Hepatocyte (in vitro differentiated cells): ENCODE measurements at regions not wholly inside any gene's neighbourhood (a gene's known extent, or its start where the extent isn't known, plus 50 kb on each side); places are given as distances from the start of the nearest gene placed in this dataset.

Experiments used
- EZH2phosphoT487 ChIP-seq: fragments of 200-600 bp; sonication (generic); IDR thresholded peaks from one replicate; pipeline ENCODE4 v1.6.1; 2018; ENCODE audit warnings: antibody characterized with exemption, mild to moderate bottlenecking, low read depth, moderate library complexity; ENCODE audit not compliant: unreplicated experiment, severe bottlenecking
- TF ChIP-seq, protein P1 (sequence below): fragments of 200-600 bp; sonication (generic); IDR thresholded peaks from 2 replicates; pipeline ENCODE4 v1.5.1; 2016; ENCODE audit warnings: antibody characterized with exemption, mild to moderate bottlenecking; ENCODE audit not compliant: poor library complexity

DNA sequence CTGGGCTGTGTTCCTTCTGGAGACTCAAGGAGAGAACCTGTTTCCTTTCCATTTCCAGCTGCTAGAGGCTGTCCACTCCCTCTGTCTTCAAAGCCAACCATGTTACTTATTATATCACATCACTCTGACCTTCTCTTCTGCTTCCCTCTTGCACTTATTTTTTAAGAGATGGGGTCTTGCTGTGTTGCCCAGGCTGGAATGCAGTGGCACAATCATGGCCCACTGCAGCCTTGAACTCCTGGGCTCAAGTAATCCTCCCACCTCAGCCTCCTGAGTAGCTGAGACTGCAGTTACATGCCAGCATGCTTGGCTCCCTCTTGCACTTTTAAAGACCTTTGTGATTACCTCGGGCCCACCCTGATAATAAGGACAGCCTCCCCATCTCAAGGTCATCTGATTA is 160.0 kb upstream of the DTNBP1 start:
- TF ChIP-seq, protein P1, sequence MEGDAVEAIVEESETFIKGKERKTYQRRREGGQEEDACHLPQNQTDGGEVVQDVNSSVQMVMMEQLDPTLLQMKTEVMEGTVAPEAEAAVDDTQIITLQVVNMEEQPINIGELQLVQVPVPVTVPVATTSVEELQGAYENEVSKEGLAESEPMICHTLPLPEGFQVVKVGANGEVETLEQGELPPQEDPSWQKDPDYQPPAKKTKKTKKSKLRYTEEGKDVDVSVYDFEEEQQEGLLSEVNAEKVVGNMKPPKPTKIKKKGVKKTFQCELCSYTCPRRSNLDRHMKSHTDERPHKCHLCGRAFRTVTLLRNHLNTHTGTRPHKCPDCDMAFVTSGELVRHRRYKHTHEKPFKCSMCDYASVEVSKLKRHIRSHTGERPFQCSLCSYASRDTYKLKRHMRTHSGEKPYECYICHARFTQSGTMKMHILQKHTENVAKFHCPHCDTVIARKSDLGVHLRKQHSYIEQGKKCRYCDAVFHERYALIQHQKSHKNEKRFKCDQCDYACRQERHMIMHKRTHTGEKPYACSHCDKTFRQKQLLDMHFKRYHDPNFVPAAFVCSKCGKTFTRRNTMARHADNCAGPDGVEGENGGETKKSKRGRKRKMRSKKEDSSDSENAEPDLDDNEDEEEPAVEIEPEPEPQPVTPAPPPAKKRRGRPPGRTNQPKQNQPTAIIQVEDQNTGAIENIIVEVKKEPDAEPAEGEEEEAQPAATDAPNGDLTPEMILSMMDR, result no peak
- no peak for TF ChIP-seq EZH2phosphoT487
